ENCODE measurements at regions not wholly inside any gene's neighbourhood (a gene's known extent, or its start where the extent isn't known, plus 50 kb on each side); places are given as distances from the start of the nearest gene placed in this dataset.

DNA sequence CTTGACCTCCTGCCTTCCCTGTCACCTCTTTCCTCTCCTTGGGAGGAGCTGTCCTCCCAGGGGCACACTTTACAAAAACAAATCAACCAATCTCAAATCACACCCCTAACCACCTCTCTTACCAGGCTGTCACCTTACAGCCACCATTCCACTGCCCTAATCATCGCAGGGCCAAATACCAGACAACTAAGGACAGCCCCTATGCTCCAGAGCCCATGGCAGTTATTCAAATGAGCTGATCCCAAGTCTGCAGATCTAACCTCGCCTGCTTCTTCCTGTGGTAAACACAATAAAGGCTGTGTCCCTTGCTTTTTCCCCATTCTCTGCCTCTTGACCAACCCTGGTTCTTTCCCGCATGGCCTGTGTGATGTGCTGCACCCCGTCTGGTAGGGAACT lies 154.2 kb upstream of the CNTNAP5 start:
- Histone ChIP-seq H3K27ac (ENCODE audit: low read depth in 1 of 2, low read length in 1 of 2) (no peak overlapping the region), H3K4me3 (no peak overlapping the region), H3K36me3 (ENCODE audit: control insufficient read depth in 4 of 4, insufficient read depth in 4 of 4, low read length in 4 of 4) (no peaks in the 10 kb centered on the region), H3K4me1 (ENCODE audit: control insufficient read depth in 5 of 5, insufficient read depth in 5 of 5, low read length in 5 of 5) (no peaks in the 10 kb centered on the region), H3K27me3 (ENCODE audit: control insufficient read depth in 3 of 3, insufficient read depth in 3 of 3, low read length in 2 of 3) (peaks cover 0 to 2% (median 0%) of the 10 kb centered on the region in 3 donors), H3K9me3 (ENCODE audit: control insufficient read depth in 4 of 4, insufficient read depth in 3 of 4, low read length in 3 of 4) (no peaks in the 10 kb centered on the region), H3K9ac (ENCODE audit: insufficient read depth in 1 of 2, low read length in 2 of 2) (no peak overlapping the region)
- TF ChIP-seq, protein P1, sequence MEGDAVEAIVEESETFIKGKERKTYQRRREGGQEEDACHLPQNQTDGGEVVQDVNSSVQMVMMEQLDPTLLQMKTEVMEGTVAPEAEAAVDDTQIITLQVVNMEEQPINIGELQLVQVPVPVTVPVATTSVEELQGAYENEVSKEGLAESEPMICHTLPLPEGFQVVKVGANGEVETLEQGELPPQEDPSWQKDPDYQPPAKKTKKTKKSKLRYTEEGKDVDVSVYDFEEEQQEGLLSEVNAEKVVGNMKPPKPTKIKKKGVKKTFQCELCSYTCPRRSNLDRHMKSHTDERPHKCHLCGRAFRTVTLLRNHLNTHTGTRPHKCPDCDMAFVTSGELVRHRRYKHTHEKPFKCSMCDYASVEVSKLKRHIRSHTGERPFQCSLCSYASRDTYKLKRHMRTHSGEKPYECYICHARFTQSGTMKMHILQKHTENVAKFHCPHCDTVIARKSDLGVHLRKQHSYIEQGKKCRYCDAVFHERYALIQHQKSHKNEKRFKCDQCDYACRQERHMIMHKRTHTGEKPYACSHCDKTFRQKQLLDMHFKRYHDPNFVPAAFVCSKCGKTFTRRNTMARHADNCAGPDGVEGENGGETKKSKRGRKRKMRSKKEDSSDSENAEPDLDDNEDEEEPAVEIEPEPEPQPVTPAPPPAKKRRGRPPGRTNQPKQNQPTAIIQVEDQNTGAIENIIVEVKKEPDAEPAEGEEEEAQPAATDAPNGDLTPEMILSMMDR (IDR thresholded peaks at IDR 0.05; ENCODE audit: control extremely low read depth, extremely low read depth): no peak
- ATAC-seq (ENCODE audit: insufficient read depth, low FRiP score) (no peak), DNase-seq (no peak)
- WGBS, 2 donors: 78 to 81% methylated on average over 4 of the region's 4 CpGs

DNA sequence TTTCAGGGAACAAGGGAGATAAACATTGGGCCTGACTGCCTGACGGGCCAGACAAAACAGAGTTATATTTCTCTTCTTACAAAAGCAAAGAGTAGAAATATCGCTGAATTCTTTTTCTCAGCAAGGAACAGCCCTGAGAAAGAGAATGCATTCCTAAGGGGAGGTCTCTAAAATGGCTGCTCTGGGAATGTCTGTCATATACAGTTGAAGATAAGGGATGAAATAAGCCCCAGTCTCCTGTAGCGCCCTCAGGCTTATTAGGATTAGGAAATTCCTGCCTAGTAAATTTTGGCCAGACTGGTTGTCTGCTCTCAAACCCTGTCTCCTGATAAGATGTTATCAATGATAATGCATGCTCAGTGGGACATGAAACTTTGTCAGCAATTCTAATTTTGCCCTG lies 134.9 kb upstream of the CNTNAP5 start:
- H3K27ac ChIP-seq (ENCODE audit: low read depth in 1 of 2, low read length in 1 of 2): no peak overlapping the region
- H3K4me3 ChIP-seq: no peak overlapping the region
- H3K9ac ChIP-seq (ENCODE audit: insufficient read depth in 1 of 2, low read length in 2 of 2): no peak overlapping the region
- no peaks in the 10 kb centered on the region for H3K27me3 ChIP-seq (ENCODE audit: control insufficient read depth in 3 of 3, insufficient read depth in 3 of 3, low read length in 2 of 3)
- DNase-seq: no peak
- H3K36me3 ChIP-seq (ENCODE audit: control insufficient read depth in 4 of 4, insufficient read depth in 4 of 4, low read length in 4 of 4): no peaks in the 10 kb centered on the region
- peaks cover 0 to 2% (median under 1%) of the 10 kb centered on the region in 4 donors for H3K9me3 ChIP-seq (ENCODE audit: control insufficient read depth in 4 of 4, insufficient read depth in 3 of 4, low read length in 3 of 4)
- H3K4me1 ChIP-seq (ENCODE audit: control insufficient read depth in 5 of 5, insufficient read depth in 5 of 5, low read length in 5 of 5): no peaks in the 10 kb centered on the region
- TF ChIP-seq, protein P1 (IDR thresholded peaks at IDR 0.05; ENCODE audit: control extremely low read depth, extremely low read depth): no peak
- 91 to 96% methylated on average over 3 of the region's 3 CpGs for WGBS, 2 donors
- no peak for ATAC-seq (ENCODE audit: insufficient read depth, low FRiP score)

DNA sequence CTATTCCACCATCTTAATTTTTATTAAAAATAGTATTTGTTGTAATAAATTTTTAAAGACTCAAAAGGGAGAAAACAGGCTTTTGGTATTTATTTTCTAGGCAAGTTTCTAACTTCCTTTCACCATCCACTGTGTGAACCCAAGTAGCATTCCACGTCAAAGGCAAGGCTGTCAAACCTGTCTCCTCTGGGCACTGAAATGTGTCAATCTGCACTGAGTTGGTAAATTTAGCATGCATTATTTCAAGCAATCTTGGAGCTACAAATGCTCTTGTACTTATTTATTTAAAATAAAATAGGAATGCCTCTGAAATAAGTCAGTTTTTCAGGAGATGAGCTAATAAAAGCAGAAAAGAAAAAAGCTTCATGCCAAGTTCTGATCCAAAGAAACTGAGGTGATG lies 130.9 kb upstream of the CNTNAP5 start:
- ATAC-seq (ENCODE audit: insufficient read depth, low FRiP score): no peak
- TF ChIP-seq, protein P1 (IDR thresholded peaks at IDR 0.05; ENCODE audit: control extremely low read depth, extremely low read depth): no peak
- H3K27me3 ChIP-seq (ENCODE audit: control insufficient read depth in 3 of 3, insufficient read depth in 3 of 3, low read length in 2 of 3): no peaks in the 10 kb centered on the region

DNA sequence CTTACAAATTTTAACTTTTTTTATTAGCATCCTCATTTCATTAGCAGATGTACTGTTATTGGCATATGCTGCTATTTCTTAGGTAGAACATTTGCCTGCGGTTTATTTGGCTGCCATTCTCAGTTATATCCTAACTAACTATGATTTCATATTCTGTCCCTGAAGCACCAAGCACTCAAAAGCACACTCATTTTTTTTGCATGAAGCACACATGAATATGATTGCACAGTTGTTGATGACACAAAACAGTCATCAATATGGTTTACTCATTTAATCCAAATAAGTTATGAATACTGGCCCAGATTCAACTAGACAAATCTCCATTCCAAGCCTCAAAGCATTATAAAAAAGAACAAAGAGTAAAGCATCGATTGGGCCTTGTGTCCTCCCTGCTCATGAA lies 129.4 kb upstream of the CNTNAP5 start:
- no peak for ATAC-seq (ENCODE audit: insufficient read depth, low FRiP score)
- Histone ChIP-seq H3K27ac (ENCODE audit: low read depth in 1 of 2, low read length in 1 of 2) (no peak overlapping the region), H3K36me3 (ENCODE audit: control insufficient read depth in 4 of 4, insufficient read depth in 4 of 4, low read length in 4 of 4) (no peaks in the 10 kb centered on the region), H3K27me3 (ENCODE audit: control insufficient read depth in 3 of 3, insufficient read depth in 3 of 3, low read length in 2 of 3) (no peaks in the 10 kb centered on the region), H3K4me1 (ENCODE audit: control insufficient read depth in 5 of 5, insufficient read depth in 5 of 5, low read length in 5 of 5) (no peaks in the 10 kb centered on the region), H3K9ac (ENCODE audit: insufficient read depth in 1 of 2, low read length in 2 of 2) (no peak overlapping the region), H3K4me3 (no peak overlapping the region), H3K9me3 (ENCODE audit: control insufficient read depth in 4 of 4, insufficient read depth in 3 of 4, low read length in 3 of 4) (peaks cover 0 to 4% (median 1%) of the 10 kb centered on the region in 4 donors)
- WGBS, 2 donors: 78 to 91% methylated on average over 2 of the region's 2 CpGs
- TF ChIP-seq, protein P1 (IDR thresholded peaks at IDR 0.05; ENCODE audit: control extremely low read depth, extremely low read depth): no peak
- DNase-seq: no peak

More for the DNA sequence above, 130.9 kb upstream of the CNTNAP5 start:
- H3K9ac ChIP-seq (ENCODE audit: insufficient read depth in 1 of 2, low read length in 2 of 2): no peak overlapping the region
- H3K9me3 ChIP-seq (ENCODE audit: control insufficient read depth in 4 of 4, insufficient read depth in 3 of 4, low read length in 3 of 4): peaks cover 0 to 4% (median 1%) of the 10 kb centered on the region in 4 donors
- H3K4me1 ChIP-seq (ENCODE audit: control insufficient read depth in 5 of 5, insufficient read depth in 5 of 5, low read length in 5 of 5): no peaks in the 10 kb centered on the region
- WGBS, 2 donors: 66 to 87% methylated on average over 1 of the region's 1 CpG
- H3K4me3 ChIP-seq: no peak overlapping the region
- no peak overlapping the region for H3K27ac ChIP-seq (ENCODE audit: low read depth in 1 of 2, low read length in 1 of 2)
- no peak for DNase-seq
- no peaks in the 10 kb centered on the region for H3K36me3 ChIP-seq (ENCODE audit: control insufficient read depth in 4 of 4, insufficient read depth in 4 of 4, low read length in 4 of 4)
